Effector memory CD4-positive, alpha-beta T cell (primary cell): ENCODE measurements at regions not wholly inside any gene's neighbourhood (a gene's known extent, or its start where the extent isn't known, plus 50 kb on each side); places are given as distances from the start of the nearest gene placed in this dataset.
"Not testable (repeated sequence)": the region's sequence is repeated elsewhere in the genome, so short reads cannot be mapped to it uniquely, and the experiment has no call there.

Source experiments
- DNase-seq, 3 donors: peaks; one replicate each; pipeline ENCODE4 v3.0.0-alpha.2; 2020
- H3K27ac ChIP-seq: 2 replicates; pipeline ENCODE4 v1.7.0; 2013; ENCODE audit warnings: mild to moderate bottlenecking, low read length, moderate library complexity; ENCODE audit not compliant: insufficient read depth, poor library complexity, severe bottlenecking
- H3K27me3 ChIP-seq: replicated peaks from 2 replicates; pipeline ENCODE4 v1.7.0; 2013; ENCODE audit warnings: mild to moderate bottlenecking, low read length; ENCODE audit not compliant: insufficient read depth, control insufficient read depth, poor library complexity, severe bottlenecking
- H3K36me3 ChIP-seq: 2 replicates; pipeline ENCODE4 v1.7.0; 2013; ENCODE audit warnings: mild to moderate bottlenecking, low read length, moderate library complexity; ENCODE audit not compliant: control insufficient read depth, insufficient read depth
- H3K4me1 ChIP-seq: 2 replicates; pipeline ENCODE4 v1.7.0; 2013; ENCODE audit warnings: low read length, mild to moderate bottlenecking; ENCODE audit not compliant: control insufficient read depth, insufficient read depth, poor library complexity, severe bottlenecking
- H3K4me3 ChIP-seq: 2 replicates; pipeline ENCODE4 v1.7.0; 2013; ENCODE audit warnings: low read length, low read depth, mild to moderate bottlenecking; ENCODE audit not compliant: insufficient read depth, poor library complexity, severe bottlenecking
- H3K9me3 ChIP-seq: 2 replicates; pipeline ENCODE4 v1.7.0; 2013; ENCODE audit warnings: mild to moderate bottlenecking, low read length, moderate library complexity; ENCODE audit not compliant: control insufficient read depth

DNA sequence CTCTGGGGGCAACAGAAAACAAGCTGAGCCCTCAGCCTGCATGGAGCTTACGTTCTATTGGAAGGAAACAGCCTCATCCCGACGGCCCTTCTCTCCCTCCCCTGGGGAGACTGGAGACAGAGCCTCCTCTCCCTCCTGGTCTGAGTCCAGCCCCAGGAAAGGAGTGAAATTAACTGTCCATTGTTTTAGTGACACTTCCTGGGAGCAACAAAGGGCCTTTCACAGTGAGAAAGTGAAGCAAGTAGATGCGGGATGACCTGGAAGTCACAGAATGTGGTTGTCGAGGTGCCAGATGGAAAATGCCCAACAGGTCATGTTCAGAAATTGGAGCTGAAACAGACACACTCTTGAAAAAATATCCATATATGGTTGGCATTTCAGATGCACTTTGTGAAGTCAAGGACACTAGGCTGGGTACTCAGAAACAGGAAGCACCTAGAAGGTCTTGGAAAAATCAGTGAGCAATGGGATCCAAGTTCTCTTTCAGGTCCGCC, 77.8 kb downstream of the TFAP2C start:
- Histone ChIP-seq H3K36me3 (no peaks in the 10 kb centered on the region), H3K27me3 (no peaks in the 10 kb centered on the region), H3K27ac (no peak overlapping the region)

DNA sequence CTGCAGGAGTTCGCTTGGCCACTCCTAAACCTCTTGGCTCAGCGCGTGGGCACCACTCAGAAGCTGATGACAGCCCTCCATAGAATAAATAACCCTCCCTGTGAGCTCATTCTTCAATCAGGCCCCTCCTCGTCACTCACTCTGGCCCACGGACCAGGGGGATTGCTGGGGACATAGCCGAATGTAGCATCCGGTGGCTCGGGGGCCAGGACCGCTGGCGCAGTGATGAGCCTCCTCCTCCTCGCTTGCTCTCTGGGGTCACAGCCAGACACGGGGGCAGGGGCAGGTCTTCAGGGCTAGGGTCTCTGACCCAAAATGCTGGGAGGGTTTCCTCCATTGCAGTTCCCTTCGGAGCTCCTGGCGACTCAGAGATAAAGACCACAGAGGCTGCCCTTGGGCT, 79.9 kb downstream of the TFAP2C start:
- Histone ChIP-seq H3K4me1 (no peaks in the 10 kb centered on the region), H3K27ac (no peak overlapping the region), H3K27me3 (no peaks in the 10 kb centered on the region), H3K4me3 (no peak overlapping the region), H3K9me3 (no peaks in the 10 kb centered on the region), H3K36me3 (no peaks in the 10 kb centered on the region)
- DNase-seq, result no peak

More for the DNA sequence above, 77.8 kb downstream of the TFAP2C start:
- Histone ChIP-seq H3K4me3 (no peak overlapping the region), H3K4me1 (no peaks in the 10 kb centered on the region), H3K9me3 (no peaks in the 10 kb centered on the region)
- no peak for DNase-seq

DNA sequence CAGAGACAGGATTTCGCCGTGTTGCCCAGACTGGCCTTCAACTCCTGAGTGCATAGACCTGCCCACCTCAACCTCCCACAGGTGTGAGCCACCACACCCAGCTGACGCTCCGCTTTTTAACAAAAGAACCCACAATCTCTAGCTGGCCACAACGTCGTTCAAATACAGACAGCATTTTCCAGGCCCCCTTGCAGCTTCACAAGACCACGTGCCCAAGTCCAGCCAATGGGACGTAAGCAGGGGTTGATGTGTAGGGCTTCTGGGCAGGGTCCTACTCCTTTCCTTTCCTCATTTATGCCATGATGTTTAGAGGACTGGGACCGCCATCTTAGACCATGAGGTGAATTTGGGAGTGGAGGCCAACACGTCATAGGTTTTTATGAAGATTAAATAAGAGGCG, 81.0 kb downstream of the TFAP2C start:
- Histone ChIP-seq H3K4me3 (no peak overlapping the region), H3K27ac (no peak overlapping the region), H3K36me3 (no peaks in the 10 kb centered on the region), H3K27me3 (no peaks in the 10 kb centered on the region), H3K4me1 (no peaks in the 10 kb centered on the region), H3K9me3 (no peaks in the 10 kb centered on the region)
- DNase-seq, result no peak

DNA sequence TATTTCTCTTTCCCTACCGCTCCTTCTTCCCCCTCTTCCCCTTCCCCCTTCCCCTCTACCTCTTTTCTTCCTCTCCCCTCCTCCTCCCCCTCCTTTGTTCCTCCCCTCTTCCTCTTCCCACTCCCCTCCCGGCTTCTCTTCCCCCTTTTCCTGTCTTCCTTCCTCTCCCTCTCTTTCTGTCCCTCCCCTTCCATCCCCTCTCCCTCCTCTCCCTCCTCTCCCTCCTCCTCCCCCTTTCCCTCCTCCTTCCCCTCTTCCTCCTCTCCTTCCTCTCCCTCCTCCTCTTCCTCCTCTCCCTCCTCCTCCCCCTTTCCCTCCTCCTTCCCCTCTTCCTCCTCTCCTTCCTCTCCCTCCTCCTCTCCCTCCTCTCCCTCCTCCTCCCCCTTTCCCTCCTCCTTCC, 81.5 kb downstream of the TFAP2C start:
- H3K9me3 ChIP-seq, H3K27ac ChIP-seq, DNase-seq, H3K4me3 ChIP-seq, H3K36me3 ChIP-seq, H3K4me1 ChIP-seq, H3K27me3 ChIP-seq: not testable (repeated sequence)

DNA sequence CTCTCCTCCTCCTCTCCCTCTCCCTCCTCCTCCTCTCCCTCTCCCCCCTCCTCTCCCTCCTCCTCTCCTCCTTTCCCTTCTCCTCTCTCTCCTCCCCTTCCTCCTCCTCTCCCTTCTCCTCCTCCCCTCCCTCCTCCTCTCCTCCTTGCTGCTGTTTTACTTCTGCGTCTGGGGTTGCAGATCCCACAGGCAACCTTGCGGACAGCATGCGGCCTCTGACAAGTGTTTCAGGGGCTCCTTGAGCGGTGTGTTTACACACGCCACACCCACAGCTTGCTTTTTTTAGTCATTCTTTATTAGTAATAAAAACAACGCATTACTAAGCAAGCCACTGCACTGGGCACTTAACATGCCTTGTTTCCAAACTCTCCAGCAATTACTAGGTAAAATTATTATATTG, 81.9 kb downstream of the TFAP2C start:
- Histone ChIP-seq H3K27me3 (no peaks in the 10 kb centered on the region), H3K27ac (no peak overlapping the region), H3K4me1 (no peaks in the 10 kb centered on the region), H3K4me3 (no peak overlapping the region), H3K9me3 (no peaks in the 10 kb centered on the region), H3K36me3 (no peaks in the 10 kb centered on the region)
- DNase-seq, result no peak

DNA sequence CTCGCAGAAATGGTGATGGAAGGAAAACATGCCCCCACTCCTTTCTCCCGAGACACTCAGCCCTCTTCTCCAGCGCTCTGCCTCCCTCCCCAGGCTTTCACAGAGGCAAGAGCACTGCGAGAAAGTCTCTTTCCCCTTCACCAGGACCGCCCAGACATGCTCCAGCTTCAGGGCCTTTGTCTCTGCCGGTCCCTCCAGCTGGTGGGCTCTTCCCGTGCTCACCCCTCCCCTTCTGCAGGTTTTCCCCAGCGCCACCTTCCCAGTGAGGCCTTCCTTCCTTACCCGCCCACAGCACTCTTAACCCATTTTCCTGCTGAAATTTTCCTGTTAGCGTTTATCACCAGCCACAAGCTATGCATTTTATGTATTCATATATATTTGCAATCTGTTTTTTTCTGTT, 86.2 kb downstream of the TFAP2C start:
- DNase-seq, result no peak
- no peak overlapping the region for H3K27ac ChIP-seq
- no peaks in the 10 kb centered on the region for H3K9me3 ChIP-seq
- H3K4me1 ChIP-seq, result no peaks in the 10 kb centered on the region
- H3K36me3 ChIP-seq, result no peaks in the 10 kb centered on the region
- no peaks in the 10 kb centered on the region for H3K27me3 ChIP-seq
- no peak overlapping the region for H3K4me3 ChIP-seq

DNA sequence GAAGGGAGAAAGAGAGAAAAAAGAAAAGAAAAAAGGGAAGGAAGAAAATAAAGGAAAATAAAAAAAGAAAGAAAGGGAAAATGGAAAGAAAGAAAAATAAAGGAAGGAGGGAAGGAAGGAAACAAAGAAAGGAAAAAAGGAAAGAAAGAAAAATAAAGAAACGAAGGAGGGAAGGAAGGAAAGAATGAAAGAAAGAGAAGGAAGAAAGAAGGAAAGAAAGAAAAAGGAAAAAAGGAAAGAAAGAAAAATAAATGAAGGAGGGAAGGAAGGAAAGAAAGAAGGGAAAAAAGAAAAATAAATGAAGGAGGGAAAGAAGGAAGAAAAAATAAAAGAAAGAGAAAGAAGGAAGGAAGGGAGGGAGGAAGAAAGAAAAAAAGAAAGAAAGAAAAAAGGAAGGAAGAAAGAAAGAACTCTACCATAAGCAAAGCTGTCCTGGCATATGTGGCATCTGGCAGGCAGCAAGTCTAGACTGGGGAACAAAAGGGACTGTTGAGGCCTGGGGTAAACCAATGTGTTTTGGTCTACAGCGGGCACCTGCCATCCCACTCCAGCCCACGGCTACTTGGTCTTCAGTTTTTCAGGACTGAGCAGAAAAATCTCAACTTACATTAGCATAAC, 86.9 kb downstream of the TFAP2C start:
- H3K4me1 ChIP-seq, result no peaks in the 10 kb centered on the region
- no peak for DNase-seq
- H3K36me3 ChIP-seq, result no peaks in the 10 kb centered on the region
- H3K27ac ChIP-seq, result no peak overlapping the region
- no peak overlapping the region for H3K4me3 ChIP-seq
- no peaks in the 10 kb centered on the region for H3K9me3 ChIP-seq
- H3K27me3 ChIP-seq, result no peaks in the 10 kb centered on the region

DNA sequence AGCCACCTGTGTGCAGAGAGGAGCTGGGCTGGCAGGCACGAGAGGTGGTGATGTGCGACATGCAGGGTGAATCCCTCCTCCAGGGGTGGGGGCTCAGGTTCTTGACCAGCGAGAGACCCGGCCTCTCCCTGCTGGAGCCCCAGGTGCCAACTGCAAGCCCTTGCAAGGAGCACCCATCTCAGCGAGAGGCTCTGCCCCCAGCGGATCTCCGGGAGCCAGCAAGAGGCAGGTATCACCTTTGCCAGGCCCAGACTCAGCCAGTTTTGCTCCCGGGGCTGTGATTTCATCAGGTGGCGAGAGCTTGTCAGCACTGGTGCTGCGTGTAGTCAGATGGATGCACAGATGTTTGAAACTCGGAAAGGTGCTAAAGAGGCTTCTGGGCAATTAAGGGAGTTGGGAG, 87.7 kb downstream of the TFAP2C start:
- Histone ChIP-seq H3K4me3 (no peak overlapping the region), H3K9me3 (no peaks in the 10 kb centered on the region), H3K36me3 (no peaks in the 10 kb centered on the region), H3K4me1 (no peaks in the 10 kb centered on the region), H3K27me3 (no peaks in the 10 kb centered on the region), H3K27ac (no peak overlapping the region)
- DNase-seq, result no peak

DNA sequence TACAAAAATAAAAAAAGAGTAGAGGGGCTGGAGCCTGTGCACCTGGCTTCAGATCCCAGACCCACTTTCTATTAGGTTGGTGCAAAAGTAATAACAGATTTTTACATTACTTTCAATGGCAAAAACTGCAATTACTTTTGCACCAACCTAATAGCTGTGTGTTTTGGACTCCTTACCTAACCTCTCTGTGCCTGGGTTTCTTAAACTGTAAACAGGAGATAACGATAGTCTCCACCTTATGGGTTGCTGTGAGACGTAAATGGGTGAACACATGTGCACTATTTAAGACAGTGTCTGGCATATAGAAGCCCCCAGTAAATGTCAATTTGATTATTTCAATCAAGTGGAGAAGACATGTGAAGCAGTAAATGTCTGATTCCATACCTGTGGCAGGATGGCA, 89.7 kb downstream of the TFAP2C start:
- H3K4me1 ChIP-seq, result no peaks in the 10 kb centered on the region
- no peaks in the 10 kb centered on the region for H3K36me3 ChIP-seq
- H3K27me3 ChIP-seq, result no peaks in the 10 kb centered on the region
- H3K27ac ChIP-seq, result no peak overlapping the region
- DNase-seq, result no peak
- H3K4me3 ChIP-seq, result no peak overlapping the region
- H3K9me3 ChIP-seq, result no peaks in the 10 kb centered on the region

DNA sequence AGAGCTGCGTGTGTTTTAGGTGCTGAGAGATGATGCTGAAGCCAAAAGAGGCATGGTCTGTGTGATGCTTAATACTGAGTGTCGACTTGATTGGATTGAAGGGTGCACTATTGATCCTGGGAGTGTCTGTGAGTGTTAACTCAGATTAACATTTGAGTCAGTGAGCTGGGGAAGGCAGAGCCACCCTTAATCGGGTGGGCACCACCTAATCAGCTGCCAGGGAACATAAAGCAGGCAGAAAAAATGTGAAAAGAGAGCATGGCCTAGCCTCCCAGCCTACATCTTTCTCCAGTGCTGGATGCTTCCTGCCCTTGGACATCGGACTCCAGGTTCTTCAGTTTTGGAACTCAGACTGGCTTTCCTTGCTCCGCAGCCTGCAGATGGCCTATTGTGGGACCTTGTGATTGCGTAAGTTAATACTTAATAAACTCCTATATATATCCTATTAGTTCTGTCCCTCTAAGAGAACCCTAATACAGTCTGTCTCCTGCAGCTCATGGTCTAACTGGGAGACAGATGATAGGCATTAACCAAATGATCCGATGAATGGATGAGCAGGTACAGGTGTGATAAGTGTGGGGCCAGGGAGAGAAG, 91.6 kb downstream of the TFAP2C start:
- Histone ChIP-seq H3K4me3 (no peak overlapping the region), H3K36me3 (no peaks in the 10 kb centered on the region), H3K4me1 (no peaks in the 10 kb centered on the region), H3K27ac (no peak overlapping the region), H3K9me3 (no peaks in the 10 kb centered on the region), H3K27me3 (no peaks in the 10 kb centered on the region)
- DNase-seq, result no peak
